ENCODE measurements at regions not wholly inside any gene's neighbourhood (a gene's known extent, or its start where the extent isn't known, plus 50 kb on each side); places are given as distances from the start of the nearest gene placed in this dataset.
"Not testable (repeated sequence)": the region's sequence is repeated elsewhere in the genome, so short reads cannot be mapped to it uniquely, and the experiment has no call there.

- no peak overlapping the region for H3K4me3 ChIP-seq (ENCODE audit: low read length)
- no peak for TF ChIP-seq CTCF (conservative IDR thresholded peaks at IDR 0.05; ENCODE audit: low read length)
- DNase-seq (ENCODE audit: low read depth), result no peak
Measured at GRCh38 chr5:104556957-104557356, 994.4 kb upstream of the NUDT12 start.

- no peak for TF ChIP-seq CTCF (conservative IDR thresholded peaks at IDR 0.05; ENCODE audit: low read length)
- no peak for DNase-seq (ENCODE audit: low read depth)
- no peak overlapping the region for H3K4me3 ChIP-seq (ENCODE audit: low read length)
Measured at GRCh38 chr5:104551628-104552027, 989.0 kb upstream of the NUDT12 start.

GRCh38 chr5:104546871-104547270 is 984.3 kb upstream of the NUDT12 start:
- not testable (repeated sequence) for DNase-seq (ENCODE audit: low read depth); H3K4me3 ChIP-seq (ENCODE audit: low read length)

GRCh38 chr5:104541141-104541785 is 978.7 kb upstream of the NUDT12 start:
- no peak for DNase-seq (ENCODE audit: low read depth)
- no peak overlapping the region for H3K4me3 ChIP-seq (ENCODE audit: low read length)
- TF ChIP-seq CTCF (conservative IDR thresholded peaks at IDR 0.05; ENCODE audit: low read length), result no peak

GRCh38 chr5:104540448-104540847 is 977.9 kb upstream of the NUDT12 start:
- TF ChIP-seq CTCF (conservative IDR thresholded peaks at IDR 0.05; ENCODE audit: low read length), result no peak
- no peak overlapping the region for H3K4me3 ChIP-seq (ENCODE audit: low read length)
- no peak for DNase-seq (ENCODE audit: low read depth)

- DNase-seq (ENCODE audit: low read depth), result no peak
- TF ChIP-seq CTCF (conservative IDR thresholded peaks at IDR 0.05; ENCODE audit: low read length), result no peak
- no peak overlapping the region for H3K4me3 ChIP-seq (ENCODE audit: low read length)
Measured at GRCh38 chr5:104539618-104540350, 977.2 kb upstream of the NUDT12 start.

- DNase-seq (ENCODE audit: low read depth), result no peak
- no peak overlapping the region for H3K4me3 ChIP-seq (ENCODE audit: low read length)
- TF ChIP-seq CTCF (conservative IDR thresholded peaks at IDR 0.05; ENCODE audit: low read length), result no peak
Measured at GRCh38 chr5:104538734-104539133, 976.1 kb upstream of the NUDT12 start.
